ENCODE measurements at regions not wholly inside any gene's neighbourhood (a gene's known extent, or its start where the extent isn't known, plus 50 kb on each side); places are given as distances from the start of the nearest gene placed in this dataset.

DNA sequence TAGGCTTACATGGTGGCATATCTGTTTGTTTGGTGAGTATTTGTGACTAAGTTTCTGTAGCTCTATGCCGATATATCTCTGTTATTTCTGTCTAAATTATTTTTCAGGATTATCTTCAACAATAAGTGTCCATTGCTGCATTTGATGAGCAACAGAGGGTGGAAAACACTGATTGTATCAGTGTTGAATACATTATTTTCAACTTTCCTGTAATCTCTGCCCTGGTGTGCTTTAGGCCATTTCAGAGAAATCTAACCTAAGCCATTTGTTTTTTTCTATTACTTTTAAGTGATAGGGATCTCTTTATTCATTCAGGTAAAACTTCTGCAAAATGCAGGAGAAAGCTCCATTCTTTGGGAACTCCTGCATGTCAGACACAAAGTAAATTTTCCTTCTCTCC lies 654.5 kb downstream of the RNF144A start:
- TF ChIP-seq, protein P1, sequence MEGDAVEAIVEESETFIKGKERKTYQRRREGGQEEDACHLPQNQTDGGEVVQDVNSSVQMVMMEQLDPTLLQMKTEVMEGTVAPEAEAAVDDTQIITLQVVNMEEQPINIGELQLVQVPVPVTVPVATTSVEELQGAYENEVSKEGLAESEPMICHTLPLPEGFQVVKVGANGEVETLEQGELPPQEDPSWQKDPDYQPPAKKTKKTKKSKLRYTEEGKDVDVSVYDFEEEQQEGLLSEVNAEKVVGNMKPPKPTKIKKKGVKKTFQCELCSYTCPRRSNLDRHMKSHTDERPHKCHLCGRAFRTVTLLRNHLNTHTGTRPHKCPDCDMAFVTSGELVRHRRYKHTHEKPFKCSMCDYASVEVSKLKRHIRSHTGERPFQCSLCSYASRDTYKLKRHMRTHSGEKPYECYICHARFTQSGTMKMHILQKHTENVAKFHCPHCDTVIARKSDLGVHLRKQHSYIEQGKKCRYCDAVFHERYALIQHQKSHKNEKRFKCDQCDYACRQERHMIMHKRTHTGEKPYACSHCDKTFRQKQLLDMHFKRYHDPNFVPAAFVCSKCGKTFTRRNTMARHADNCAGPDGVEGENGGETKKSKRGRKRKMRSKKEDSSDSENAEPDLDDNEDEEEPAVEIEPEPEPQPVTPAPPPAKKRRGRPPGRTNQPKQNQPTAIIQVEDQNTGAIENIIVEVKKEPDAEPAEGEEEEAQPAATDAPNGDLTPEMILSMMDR (IDR thresholded peaks at IDR 0.05): no peak
- no peak for TF ChIP-seq POLR2A (IDR thresholded peaks at IDR 0.05)

Data from heart left ventricle (tissue), 13 donors.